GM11168 (cell line): ENCODE measurements at regions not wholly inside any gene's neighbourhood (a gene's known extent, or its start where the extent isn't known, plus 50 kb on each side); places are given as distances from the start of the nearest gene placed in this dataset.
"Not testable (repeated sequence)": the region's sequence is repeated elsewhere in the genome, so short reads cannot be mapped to it uniquely, and the experiment has no call there.

Experiments
- in situ Hi-C: fragments of 300-500 bp; cut with MboI; formaldehyde crosslinking; loops from one replicate; pipeline ENCODE4 v1.12.0; 2022; ENCODE audit warnings: low sequenced_read_pairs; ENCODE audit not compliant: unreplicated experiment

DNA sequence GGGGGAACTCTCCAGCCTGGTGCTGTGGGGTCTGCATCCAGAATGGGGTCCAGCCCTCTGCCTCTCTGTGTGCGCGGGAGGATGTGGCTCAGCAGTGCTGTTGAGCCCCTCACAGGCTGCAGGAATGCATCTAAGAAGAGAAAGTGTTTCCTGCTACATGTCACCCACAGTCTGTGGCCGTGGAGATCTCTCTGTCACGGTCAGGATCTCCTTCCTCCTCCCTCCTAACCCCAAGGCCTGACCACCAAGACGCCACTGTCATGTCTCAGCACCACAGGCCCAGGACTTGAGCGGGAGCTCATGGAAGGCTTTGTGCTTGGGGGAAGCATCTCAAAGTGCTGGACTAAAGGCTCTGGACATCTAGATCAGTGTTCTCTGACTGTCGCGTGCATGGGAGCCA is 90.1 kb downstream of the SREK1 start:
- in situ Hi-C loops, result no loop called here

DNA sequence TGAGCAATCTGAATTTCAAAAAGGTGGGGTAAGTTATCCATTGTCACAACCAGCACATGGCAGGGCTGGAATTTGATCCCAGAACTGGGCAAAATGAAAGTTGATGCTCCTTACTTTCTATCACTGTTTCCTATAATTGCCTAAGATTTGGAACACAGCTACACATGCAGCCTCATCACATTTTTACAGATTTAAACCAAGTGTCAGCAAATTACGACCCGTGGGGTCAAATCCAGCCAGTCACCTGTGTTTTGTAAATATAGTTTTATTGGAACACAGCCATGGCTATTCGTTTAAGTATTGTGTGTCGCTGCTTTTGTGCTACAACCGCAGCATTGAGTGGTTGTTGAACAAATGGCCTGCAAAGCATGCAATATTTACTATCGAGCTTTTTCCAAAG is 94.3 kb downstream of the SREK1 start:
- in situ Hi-C loops, result no loop called here

DNA sequence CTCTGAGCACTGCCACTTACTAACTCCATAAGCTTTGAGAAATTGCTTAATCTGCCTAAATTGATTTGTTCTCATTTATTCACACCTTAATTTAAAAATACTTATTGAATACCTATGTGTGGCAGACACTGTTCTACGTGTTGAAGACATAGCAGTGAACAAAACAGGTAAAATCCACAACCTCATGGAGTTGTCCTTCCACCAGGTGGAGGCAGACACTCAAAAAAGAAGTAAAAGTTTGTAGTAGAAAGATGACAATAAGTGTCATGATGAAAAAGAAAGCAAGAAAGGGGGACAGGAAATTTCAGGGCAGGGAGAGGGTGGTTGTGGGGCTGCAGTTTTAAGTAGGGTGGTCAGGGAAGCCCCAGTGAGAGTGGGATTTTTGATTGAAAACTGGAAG is 94.9 kb downstream of the SREK1 start:
- in situ Hi-C loops, result no loop called here

DNA sequence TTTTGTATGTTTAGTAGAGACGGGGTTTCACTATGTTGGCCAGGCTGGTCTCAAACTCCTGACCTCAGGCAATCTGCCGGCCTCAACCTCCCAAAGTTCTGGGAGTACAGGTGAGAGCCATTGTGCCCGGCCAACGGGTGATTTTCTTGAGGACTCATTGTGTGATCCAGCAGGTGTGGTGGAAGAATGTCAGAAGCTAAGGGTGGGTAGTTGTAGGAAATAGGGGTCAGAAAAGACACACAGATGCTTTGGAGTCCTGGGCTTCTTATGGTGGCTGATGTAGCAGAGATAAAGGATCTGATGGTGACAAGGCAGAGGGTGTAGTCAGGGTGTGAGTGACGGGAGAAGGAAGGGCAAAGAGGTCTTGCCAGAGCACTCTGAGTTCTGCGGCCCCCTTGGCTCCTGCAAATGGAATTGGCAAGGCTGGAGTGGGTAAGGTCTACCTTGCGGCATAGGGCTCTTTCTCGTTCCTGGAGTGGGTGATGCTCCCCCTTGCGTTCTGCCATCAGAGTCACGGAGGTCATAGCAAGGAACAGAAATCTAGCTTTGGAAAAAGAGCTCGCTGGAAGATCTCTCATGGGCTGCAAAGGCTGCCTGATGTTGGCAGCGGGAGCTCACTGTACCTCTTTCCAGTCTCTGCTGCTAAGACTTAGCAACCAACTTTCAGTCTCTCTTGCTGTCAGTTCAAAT is 97.2 kb downstream of the SREK1 start:
- in situ Hi-C loops, result no loop called here

DNA sequence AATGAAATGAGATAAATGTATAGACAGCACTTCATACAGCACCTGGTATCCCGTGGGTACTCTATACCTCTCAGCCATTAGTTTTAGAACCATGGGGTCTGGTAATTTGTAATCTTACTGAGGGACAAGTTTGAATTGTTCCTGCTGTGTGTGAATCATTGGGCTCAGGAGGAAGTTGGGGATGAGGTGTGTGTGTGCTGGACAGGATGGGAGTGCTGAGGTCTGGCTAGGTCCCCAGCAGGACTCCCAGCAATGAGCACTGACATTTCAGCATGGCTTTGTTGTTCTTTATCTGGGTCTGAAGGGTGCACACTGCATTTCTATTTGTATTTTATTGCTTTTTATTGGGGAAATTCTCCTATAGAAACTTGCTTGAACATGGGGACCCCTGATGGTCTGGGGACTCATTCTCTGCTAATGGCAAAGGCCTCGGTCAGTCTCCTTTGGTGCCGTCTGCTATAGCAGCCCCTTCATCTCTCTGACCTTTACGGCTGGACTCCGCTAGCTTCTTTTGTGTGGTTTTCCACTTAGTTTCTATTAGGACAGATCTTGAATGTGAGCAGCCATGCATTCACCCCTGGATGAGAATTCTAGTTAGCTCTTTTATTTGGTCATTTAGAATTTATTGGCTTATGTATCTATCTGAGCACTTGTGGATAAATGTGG is 98.1 kb downstream of the SREK1 start:
- in situ Hi-C loops, result no loop called here

DNA sequence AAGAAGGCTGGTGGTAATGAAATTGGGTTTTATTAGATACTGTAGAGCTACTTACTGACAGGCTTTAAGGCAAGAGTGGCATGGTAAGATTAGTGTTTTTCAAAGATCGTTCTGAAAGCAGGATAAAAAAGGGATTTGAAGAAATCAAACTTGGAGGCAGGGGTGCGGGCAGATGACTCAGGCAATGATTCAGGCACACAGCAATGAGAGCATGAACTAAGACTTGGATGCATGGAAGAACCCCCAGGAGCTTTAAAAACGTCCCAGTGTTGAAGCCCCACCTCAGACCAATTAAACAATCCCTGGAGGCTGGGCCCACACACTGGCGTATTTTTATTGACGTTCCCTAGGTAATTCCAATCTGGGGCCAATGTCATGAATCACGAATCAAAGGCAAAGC is 102.5 kb downstream of the SREK1 start:
- in situ Hi-C loops, result no loop called here

DNA sequence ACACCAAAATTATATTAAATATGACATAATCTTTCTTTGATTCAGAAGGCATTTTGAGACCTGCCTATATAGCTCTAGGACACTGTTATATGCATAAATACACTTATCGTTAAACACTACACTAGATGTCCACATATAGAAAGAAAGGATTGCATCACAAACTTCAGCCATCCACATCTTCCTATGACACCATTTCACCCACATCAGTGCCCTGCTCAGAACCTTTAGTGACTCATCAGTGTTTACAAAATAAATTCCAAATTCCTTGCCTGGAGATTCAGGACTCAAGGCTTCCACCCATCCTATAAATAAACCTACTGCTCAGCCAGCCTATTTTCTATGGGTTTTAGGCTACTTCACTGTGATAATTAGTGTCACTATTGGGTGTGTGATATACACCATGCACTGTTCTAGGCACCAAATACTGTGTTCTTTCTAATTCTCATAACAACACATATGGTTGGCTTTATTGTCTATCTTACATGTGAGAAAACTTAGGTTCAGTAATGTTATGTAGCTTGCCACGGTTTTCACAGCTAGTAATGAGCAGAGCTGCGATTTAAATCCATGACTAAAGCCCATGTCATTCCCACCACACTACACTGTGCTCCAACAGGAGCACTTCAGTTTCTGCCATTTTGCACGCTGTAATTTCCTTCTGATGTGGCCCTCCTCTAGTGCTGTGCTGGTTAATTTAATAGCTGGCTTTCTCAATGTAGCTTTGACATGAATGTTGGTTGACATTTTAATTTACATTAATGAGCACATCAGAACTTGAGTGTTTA is 103.3 kb downstream of the SREK1 start:
- in situ Hi-C loops, result no loop called here

DNA sequence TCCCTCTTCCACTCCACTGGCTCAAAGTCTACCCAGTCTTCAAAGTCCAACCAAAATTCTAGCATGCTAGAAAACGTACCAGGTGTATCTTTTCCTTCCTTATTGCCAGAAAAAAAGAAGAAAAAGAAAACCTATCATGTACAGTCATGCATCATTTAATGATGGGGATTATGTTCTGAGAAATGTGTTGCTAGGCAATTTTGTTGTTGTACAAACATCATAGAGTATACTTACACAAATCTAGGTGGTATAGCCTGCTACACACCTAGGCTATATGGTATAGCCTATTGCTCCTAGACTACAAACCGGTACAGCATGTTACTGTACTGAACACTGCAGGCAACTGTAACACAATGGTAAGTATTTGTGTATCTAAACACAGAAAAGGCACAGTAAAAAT is 104.8 kb downstream of the SREK1 start:
- in situ Hi-C loops, result no loop called here

DNA sequence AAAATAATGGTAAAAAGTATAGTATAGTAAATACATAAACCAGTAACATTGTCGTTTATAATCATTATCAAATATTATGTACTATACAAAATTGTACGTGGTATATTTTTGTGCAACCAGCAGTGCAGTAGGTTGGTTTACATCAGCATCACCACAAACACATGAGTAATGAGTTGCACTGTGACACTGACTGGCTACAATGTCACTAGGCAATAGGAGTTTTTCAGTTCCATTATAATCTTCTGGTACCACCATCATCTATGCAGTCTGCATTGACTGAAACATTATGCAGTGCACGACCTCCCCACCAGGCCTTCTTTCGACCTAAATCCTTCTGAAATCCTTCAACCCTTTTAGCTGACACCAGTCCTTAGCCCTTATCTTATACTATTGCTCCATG is 105.8 kb downstream of the SREK1 start:
- in situ Hi-C loops, result no loop called here

DNA sequence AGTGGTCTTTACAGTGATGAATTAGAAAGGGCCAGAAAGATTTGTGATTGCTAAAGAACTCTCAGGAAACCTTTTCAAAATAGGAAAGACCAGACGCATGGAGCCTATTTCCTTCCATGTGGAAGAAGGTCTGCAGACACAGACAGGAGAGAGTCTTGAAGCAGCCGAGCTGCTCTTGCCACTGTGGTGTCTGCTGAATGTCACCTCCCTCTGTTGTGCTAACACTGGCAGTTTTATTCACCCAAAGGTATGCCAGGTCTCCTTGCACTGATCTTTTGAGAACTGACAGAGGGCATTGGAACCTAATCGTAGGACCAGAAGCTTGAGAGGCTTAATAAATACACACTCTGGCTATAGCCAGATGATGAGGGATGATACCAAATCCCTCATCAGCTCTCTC is 108.7 kb downstream of the SREK1 start:
- in situ Hi-C loops, result no loop called here

DNA sequence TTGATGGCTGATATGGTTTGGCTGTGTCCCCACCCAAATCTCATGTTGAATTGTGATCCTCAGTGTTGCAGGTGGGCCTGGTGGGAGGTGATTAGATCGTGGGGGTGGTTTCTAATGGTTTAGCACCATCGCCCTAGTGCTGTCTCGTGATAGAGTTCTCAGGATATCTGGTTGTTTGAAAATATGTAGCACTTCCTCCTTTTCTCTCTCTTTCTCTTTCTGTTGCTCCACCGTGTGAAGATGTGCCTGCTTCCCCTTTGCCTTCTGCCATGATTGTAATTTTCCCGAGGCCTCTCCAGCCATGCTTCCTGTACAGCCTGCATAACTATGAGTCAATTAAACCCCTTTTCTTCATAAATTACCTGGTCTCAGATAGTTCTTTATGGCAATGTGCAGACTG is 111.6 kb downstream of the SREK1 start:
- in situ Hi-C loops, result no loop called here

DNA sequence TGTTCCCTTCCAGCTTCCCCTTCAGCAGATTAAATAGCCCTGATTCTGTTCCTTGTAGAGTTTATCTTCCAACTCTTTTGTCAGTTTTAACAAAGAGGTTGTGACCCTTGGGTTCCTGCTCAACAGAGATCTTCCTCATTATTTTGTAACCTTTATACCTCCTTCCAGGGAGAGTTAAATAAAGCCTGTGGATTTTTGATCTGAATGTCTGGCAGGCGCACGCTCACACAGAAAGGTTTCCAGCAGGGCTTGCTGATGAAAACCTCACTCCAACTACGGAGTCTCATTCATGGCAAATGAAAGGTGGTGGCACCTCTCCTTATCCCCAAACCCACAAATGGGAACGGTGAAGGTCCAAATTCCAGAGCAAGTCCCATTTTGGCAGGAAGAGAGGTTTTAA is 129.0 kb downstream of the SREK1 start:
- in situ Hi-C loops, result no loop called here

DNA sequence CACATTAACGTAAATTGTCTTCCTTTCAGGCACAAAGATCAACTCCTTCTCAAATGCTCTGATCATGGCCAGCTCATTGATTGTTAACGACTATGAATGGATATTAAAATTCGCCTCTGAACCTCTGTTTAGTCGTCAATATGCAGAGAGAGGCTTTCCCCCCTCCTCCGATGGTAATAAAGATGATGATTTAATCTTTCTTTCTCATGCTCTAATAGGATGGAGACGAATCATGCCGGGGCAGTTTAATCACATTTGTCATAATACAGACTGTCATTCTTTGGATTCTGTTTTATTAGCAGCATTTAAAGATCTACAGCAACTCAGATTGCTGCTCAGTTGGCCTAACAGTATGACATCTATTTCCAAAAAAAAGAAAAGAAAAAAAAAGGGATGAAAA is 132.9 kb downstream of the SREK1 start:
- in situ Hi-C loops, result no loop called here

DNA sequence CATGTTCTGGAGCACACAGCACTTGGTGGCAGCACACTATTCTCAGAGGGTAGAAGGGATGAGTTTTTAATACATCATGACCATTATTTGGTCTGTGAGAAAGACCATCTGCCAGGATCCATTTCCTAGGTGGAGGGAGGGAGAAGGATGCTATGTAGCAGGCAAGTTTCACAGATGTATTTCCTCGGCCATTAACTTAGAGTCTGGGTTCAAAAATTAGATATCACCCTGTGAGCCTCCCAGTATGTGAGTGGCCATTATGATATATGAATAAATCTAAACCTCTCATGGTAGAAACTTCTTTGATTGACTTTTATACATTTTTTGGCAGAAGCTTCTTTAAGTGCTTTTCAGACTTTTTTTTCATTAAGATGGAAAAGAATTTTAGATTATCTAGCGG is 133.9 kb downstream of the SREK1 start:
- in situ Hi-C loops, result no loop called here

DNA sequence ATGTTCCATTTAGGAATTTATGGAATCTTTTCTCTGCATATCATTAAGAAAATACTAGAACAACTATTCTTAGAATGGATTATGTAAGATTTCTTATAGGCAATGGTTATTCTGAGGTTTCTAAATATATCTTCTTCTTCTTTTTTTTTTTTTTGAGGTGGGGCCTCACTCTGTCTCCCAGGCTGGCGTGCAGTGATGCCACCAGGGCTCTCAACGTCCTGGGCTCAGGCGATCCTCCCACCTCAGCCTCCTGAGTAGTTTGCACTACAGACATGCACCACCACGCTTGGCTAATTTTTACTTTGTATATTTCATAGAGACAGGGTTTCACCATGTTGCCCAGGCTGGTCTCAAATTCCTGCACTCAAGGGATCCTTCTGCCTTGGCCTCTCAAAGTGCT is 137.2 kb downstream of the SREK1 start:
- in situ Hi-C loops, result no loop called here

DNA sequence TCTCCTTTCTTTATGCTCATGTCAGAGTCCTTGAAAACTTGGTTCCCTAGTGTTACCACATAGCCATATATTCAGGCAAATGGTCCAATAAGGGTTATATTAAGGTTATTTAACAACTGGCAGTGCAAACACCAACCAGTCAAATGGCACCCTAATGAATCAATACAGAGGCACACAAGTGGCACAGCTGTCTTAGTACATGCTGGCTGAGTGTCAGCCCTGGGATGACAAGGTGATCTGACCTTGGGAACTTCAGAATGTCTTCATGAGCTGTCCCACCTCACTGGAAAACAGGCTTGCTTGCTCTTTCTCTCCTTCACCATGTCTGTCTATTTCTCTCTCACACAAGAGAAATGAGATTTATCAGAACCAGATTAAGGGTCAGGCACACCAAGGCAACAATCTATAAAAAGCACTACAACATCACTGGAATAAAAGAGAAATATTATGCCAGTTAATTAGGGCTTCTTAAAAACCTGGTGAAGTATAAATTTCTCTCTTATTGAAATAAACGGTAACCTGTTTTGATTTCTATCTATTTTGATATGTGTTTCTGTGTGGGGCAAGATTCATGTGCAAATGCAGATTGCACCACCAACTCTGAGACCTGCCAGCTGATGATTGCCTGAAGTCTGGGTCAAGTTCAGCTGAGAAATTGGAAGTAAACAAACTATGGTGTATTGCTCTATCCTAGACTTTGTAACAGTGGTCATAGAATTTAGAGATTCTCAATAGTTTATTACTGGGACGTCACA is 140.7 kb downstream of the SREK1 start:
- in situ Hi-C loops, result no loop called here

DNA sequence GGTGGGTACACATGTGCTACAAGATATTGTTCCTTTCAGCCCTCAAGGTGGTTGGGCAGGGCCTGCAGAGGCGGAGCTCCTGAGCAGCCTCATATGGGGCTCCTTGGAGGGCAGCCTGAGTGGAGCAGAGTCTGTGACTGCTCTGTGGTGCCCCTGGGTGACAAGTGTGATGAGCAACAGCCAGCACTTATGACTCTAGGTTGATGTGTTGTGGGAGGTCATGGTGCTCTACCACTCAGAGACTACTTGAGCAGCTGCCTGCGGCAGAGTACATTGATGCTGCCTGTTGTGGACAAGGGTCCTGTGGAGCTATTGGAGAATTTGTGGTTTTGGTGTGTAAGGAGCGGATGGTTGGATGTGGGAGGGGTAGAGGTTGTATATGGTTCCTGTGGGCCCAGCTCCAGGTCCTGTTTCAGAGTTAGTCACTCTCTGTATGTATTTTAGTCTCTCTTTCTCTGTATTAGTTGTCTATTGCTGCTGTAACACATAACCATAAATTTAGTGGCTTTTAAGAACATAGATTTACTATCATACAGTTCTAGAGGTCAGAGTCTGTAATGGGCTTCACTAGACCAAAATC is 141.3 kb downstream of the SREK1 start:
- in situ Hi-C loops, result no loop called here

DNA sequence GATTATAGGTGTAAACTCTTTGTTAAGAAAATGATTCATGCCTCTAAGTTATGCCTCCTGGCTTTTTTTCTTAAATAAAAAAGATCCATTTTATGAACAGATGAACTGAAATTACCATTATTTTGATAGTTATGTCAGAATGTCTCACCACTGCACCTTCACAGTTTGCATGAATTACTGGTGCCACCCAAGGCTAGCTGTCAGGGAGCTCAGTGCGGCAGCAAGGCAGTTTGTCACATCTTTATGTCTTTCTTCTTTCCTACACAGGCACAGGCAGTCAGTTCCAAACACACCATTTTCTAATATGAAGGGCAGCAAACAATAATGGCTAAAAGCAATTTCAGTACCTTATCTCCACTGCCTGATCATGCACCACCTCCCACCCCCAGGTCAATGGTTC is 147.7 kb downstream of the SREK1 start:
- in situ Hi-C loops, result no loop called here

DNA sequence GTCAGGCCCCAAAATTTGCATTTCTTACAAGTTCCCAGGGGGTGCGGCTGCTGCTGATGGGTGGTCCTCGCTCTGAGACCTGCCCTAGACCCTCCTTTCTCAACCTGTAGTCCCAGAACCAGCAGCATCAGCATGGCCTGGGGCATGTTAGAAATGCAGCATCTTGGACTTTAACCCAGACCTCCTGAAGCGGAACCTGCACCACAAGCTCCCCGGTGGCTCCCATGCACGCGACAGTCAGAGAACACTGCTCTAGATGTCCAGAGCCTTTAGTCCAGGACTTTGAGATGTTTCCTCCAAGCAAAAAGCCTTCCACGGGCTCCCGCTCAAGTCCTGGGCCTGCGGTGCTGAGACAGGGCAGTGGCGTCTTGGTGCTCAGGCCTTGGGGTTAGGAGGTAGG is 149.8 kb downstream of the SREK1 start:
- in situ Hi-C loops, result not testable (repeated sequence)

DNA sequence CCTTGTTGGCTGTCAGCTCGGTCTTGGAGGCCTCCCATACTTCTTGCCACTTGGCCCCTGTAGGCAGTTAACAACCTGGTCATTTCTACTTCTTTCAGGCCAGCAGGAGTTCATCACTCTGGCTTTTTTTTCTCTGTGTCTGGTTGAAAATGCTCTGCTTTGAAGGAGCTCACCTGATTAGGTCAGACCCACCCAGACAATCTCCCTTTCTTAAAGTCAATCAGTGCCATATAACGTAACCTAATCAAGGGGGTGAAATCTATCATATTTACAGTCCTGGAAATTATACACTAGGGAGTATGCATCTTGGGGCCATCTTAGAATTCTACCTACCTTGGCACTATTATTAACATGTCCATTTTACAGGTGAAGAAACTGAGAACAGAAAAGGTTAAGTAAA is 155.4 kb downstream of the SREK1 start:
- in situ Hi-C loops, result no loop called here
